AG10803 (cell line): ENCODE measurements at regions not wholly inside any gene's neighbourhood (a gene's known extent, or its start where the extent isn't known, plus 50 kb on each side); places are given as distances from the start of the nearest gene placed in this dataset.

Source experiments
- DNase-seq: peaks from one replicate; pipeline ENCODE4 v3.0.0; 2010; ENCODE audit warnings: low read depth
- H3K4me3 ChIP-seq: 2 replicates; pipeline ENCODE4 v1.5.1; 2011; ENCODE audit warnings: mild to moderate bottlenecking, low read length, control low read depth
- TF ChIP-seq, protein P1 (sequence below): conservative IDR thresholded peaks from 2 replicates; pipeline ENCODE4 v1.5.1; 2011; ENCODE audit warnings: mild to moderate bottlenecking, low read length, control low read depth, inconsistent platforms

DNA sequence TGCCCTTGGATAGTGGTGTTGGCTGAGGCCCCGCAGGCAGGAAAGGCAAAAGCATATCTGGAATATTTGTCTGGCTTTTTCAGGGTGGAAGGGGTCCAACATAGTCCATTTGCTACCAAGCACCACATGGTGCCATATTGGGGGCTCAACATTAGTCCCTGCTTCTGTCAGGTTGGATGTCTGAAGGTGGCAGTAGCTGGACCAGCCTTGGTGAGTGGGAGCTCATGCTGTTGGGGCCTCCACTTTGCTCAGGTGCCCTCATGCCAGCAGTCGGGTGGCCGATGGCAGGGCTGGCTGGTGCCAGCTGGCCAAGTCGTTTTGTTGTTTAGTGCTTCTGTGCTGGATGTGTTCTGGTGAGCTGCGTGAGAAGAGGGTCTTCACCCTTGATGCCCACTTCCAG lies 135.3 kb downstream of the PAPOLA start:
- TF ChIP-seq, protein P1, sequence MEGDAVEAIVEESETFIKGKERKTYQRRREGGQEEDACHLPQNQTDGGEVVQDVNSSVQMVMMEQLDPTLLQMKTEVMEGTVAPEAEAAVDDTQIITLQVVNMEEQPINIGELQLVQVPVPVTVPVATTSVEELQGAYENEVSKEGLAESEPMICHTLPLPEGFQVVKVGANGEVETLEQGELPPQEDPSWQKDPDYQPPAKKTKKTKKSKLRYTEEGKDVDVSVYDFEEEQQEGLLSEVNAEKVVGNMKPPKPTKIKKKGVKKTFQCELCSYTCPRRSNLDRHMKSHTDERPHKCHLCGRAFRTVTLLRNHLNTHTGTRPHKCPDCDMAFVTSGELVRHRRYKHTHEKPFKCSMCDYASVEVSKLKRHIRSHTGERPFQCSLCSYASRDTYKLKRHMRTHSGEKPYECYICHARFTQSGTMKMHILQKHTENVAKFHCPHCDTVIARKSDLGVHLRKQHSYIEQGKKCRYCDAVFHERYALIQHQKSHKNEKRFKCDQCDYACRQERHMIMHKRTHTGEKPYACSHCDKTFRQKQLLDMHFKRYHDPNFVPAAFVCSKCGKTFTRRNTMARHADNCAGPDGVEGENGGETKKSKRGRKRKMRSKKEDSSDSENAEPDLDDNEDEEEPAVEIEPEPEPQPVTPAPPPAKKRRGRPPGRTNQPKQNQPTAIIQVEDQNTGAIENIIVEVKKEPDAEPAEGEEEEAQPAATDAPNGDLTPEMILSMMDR = no peak
- no peak for DNase-seq

DNA sequence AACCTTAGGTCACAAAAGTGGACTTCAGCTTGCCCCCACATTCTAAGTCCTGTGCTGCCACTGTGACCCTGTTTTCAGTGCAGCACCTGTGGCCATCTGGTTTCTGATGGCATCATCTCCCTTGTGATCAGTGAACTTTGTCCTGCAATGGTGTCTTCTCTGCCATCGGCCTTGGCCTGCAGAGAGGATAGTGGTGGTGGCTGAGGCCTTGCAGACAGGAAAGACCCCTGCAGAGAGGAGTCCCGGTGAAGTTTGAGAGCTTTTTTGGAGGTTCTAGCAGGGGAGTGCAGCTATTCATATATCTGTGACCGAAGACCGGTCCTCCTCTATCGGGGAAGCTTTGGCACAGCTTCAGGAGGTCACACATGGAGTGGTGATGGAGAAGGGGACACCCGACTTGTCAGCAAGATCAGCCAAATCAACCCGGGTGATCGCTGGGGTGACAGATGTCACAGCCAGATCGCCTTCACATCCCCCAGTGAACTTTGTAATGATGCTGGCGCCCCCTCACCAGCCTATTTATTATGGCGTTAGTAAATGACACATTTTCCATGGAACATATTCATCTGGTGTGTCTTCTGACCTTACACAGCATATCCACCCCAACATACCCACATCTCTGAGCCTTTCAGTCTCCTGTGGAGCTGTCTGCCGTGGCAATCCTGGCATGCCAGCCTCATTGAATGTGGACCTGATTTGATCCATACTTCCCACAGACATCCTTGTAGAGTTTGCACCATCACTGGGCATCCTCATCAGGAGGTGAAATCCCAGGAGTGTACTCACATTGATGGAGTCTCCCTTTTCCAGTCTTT lies 136.1 kb downstream of the PAPOLA start:
- no peak overlapping the region for H3K4me3 ChIP-seq
- TF ChIP-seq, protein P1 = no peak
- DNase-seq = no peak

More for the DNA sequence above, 135.3 kb downstream of the PAPOLA start:
- no peak overlapping the region for H3K4me3 ChIP-seq

DNA sequence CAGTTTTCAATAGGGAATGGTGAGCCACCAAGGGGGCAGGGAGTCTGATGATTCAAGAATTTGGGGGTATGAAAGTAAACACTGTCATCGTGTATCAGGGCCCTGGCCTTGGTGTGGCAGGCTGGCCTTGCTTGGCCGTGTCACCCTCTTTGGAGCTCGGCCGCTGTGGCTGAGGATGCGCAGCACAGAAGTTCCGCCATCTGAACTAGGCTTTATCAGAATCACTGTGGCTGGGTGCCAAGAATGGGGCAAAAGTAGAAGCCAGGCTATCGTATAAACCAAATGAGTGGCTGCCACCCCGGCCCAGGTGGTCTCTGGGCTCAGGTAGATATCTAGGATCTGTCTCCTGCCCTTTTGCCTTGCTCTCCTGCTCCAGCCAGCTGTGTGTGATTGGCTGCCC lies 137.4 kb downstream of the PAPOLA start:
- DNase-seq = no peak
- no peak overlapping the region for H3K4me3 ChIP-seq
- TF ChIP-seq, protein P1 = no peak

DNA sequence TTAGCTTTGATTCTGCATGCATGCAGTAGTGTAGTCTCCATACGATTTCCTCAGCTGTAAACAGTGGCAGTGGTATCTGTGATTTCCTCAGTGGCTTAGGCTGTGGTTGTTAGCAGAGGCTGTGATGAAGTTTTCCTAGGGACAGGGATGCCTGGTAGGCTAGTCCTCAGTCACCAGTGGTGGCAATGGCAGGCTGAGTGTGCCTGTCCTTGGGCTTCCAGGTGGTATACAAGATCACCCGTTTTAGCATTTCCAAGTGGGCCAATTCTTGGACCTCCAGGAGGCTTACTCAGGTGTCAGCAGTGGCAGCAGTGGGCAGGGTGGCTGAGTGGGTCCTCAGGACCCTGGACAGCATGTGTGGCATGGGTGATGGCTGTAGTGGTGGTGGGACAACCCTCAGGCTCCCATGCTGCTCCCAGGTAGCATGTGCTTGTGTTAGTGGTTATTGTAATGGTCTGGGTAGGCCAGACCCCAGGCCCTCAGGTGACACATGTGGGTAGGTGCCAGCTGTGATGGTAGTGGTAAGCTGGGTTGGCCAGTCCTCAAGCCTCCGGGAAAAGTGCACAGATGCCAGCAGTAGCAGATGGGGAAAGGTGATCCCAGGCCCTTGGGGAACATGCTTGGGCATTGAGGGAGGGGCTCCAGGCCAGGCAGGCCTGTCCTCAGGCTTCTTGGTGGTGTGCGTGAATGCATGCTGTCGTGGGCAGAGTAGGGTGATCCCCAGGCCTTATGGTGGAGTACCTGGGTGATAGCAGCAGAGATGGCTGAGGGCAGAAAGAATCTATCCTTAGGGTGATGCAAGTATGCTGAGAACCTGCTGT lies 146.5 kb downstream of the PAPOLA start:
- DNase-seq = no peak
- no peak overlapping the region for H3K4me3 ChIP-seq
- TF ChIP-seq, protein P1 = no peak

DNA sequence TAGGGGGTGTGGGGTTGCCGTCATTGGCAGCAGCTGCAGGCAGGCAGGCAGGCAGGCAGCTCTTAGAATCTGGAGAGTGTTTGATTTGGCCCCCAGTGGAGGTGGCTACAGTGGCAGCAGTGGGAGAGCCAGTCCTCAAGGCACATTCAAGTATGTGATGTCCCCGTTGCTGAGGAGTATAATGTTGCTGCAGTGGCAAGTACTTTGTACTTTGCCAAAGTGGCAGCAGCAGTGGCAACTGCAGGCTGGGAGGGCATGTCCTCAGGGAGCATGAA lies 147.1 kb downstream of the PAPOLA start:
- TF ChIP-seq, protein P1 = no peak
- no peak for DNase-seq
- no peak overlapping the region for H3K4me3 ChIP-seq

DNA sequence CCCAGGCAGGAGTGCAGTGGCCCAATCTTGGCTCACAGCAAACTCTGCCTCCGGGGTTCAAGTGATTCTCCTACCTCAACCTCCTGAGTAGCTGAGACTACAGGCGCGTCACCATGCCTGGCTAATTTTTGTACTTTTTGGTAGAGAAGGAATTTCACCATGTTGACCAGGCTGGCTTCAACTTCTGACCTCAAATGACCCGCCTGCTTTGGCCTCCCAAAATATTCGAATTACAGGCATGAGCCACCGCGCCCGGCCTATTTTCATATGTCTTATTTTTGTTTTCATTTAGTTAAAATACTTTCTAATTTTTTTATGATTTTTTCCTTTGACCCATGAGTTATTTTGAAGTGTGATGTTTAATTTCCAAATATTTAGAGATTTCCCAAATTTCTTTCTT lies 143.6 kb upstream of the VRK1 start:
- no peak for DNase-seq
- H3K4me3 ChIP-seq = no peak overlapping the region
- TF ChIP-seq, protein P1 = no peak

DNA sequence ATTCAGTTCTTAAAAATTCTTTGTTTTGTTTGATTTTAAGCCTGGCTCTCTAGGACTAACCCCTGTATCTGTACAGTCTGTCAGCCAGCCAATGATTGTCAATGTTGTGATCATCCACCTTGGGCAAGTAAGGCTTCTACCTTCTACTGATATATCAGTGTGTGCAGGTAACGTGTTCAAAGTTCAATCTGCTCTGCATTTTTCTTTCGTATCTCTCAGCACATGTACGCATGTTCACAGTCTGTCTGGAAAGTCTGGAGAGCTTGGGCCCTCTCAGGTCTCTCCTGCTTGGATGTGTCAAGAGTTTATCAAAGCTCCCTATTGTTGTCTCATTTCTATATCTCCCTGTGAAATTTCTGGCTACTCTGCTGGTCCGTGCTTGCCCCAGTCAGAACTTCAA lies 138.6 kb upstream of the VRK1 start:
- TF ChIP-seq, protein P1 = no peak
- H3K4me3 ChIP-seq = no peak overlapping the region
- no peak for DNase-seq
